Sigmoid colon (tissue), 4 donors: ENCODE measurements at regions not wholly inside any gene's neighbourhood (a gene's known extent, or its start where the extent isn't known, plus 50 kb on each side); places are given as distances from the start of the nearest gene placed in this dataset.

Experiments used
- CTCF ChIP-seq, 4 experiments: fragments of 450-650 bp in 3 of 4; fragments of 200-600 bp in 1 of 4; IDR thresholded peaks; one replicate each; pipeline ENCODE4 v1.5.1; 2016 to 2019; ENCODE audit warnings: antibody characterized with exemption in 4 of 4, mild to moderate bottlenecking in 3 of 4, moderate library complexity in 2 of 4
- POLR2A ChIP-seq, 2 donors: fragments of 450-650 bp; IDR thresholded peaks; one replicate each; pipeline ENCODE4 v1.6.1; 2016; ENCODE audit warnings: antibody characterized with exemption in 2 of 2, mild to moderate bottlenecking in 2 of 2, moderate library complexity in 2 of 2
- POLR2AphosphoS5 ChIP-seq, 4 donors: sonication (generic); formaldehyde crosslinking; IDR thresholded peaks; one replicate each; pipeline ENCODE4 v1.6.1; 2017; ENCODE audit warnings: antibody characterized with exemption in 4 of 4

GRCh38 chr17:34788696-34789095 is 172.6 kb downstream of the CCT6B start:
- TF ChIP-seq POLR2A (IDR thresholded peaks at IDR 0.05) (no peak), CTCF (IDR thresholded peaks at IDR 0.05) (no peak), POLR2AphosphoS5 (IDR thresholded peaks at IDR 0.05) (no peak)
